Activated naive CD4-positive, alpha-beta T cell treated with anti-CD3 and anti-CD28 coated beads, Interleukin-2, amount 10 ng/mL, durations not matched to agents 7 days and 5 days (primary cell): ENCODE measurements at regions not wholly inside any gene's neighbourhood (a gene's known extent, or its start where the extent isn't known, plus 50 kb on each side); places are given as distances from the start of the nearest gene placed in this dataset.
"Not testable (repeated sequence)": the region's sequence is repeated elsewhere in the genome, so short reads cannot be mapped to it uniquely, and the experiment has no call there.

Source experiments
- CTCF ChIA-PET: fragments of 350-600 bp; sonication (Branson Sonifier 250); formaldehyde crosslinking; loops from one replicate; lab custom pipeline; 2021; ENCODE audit warnings: antibody characterized with exemption; lab: Charles Lee
- DNase-seq: peaks from one replicate; pipeline ENCODE4 v3.0.0-alpha.2; 2020
- H3K27ac Mint-ChIP-seq: one replicate; pipeline ENCODE4 v1.8.0; 2021; ENCODE audit warnings: mild to moderate bottlenecking, moderate library complexity, mixed read lengths
- H3K27me3 Mint-ChIP-seq: one replicate; pipeline ENCODE4 v1.8.0; 2021; ENCODE audit warnings: mild to moderate bottlenecking, mixed read lengths
- H3K36me3 Mint-ChIP-seq: one replicate; pipeline ENCODE4 v1.8.0; 2021; ENCODE audit warnings: mixed read lengths
- H3K4me1 Mint-ChIP-seq: one replicate; pipeline ENCODE4 v1.8.0; 2021; ENCODE audit warnings: mixed read lengths
- H3K4me3 Mint-ChIP-seq: one replicate; pipeline ENCODE4 v1.8.0; 2021; ENCODE audit warnings: mild to moderate bottlenecking, moderate library complexity, mixed read lengths
- H3K9me3 Mint-ChIP-seq: one replicate; pipeline ENCODE4 v1.8.0; 2021; ENCODE audit warnings: mixed read lengths

GRCh38 chr11:103729617-103730016 is 306.8 kb upstream of the DDI1 start:
- Mint-ChIP-seq H3K9me3 (peaks cover 8% of the 10 kb centered on the region), H3K36me3 (no peaks in the 10 kb centered on the region), H3K4me3 (no peak overlapping the region), H3K27me3 (no peaks in the 10 kb centered on the region), H3K27ac (no peak overlapping the region), H3K4me1 (no peaks in the 10 kb centered on the region)
- DNase-seq = no peak
- CTCF ChIA-PET = no interaction called here

- no peak overlapping the region for H3K27ac Mint-ChIP-seq
- CTCF ChIA-PET = no interaction called here
- no peaks in the 10 kb centered on the region for H3K36me3 Mint-ChIP-seq
- no peaks in the 10 kb centered on the region for H3K4me1 Mint-ChIP-seq
- no peak overlapping the region for H3K4me3 Mint-ChIP-seq
- no peak for DNase-seq
- H3K9me3 Mint-ChIP-seq = peaks cover 3% of the 10 kb centered on the region
- H3K27me3 Mint-ChIP-seq = no peaks in the 10 kb centered on the region
These were observed 306.1 kb upstream of the DDI1 start for GRCh38 chr11:103730131-103730940.

- Mint-ChIP-seq H3K36me3 (no peaks in the 10 kb centered on the region), H3K4me1 (no peaks in the 10 kb centered on the region), H3K27ac (no peak overlapping the region), H3K4me3 (no peak overlapping the region), H3K27me3 (no peaks in the 10 kb centered on the region), H3K9me3 (no peaks in the 10 kb centered on the region)
- CTCF ChIA-PET = no interaction called here
- no peak for DNase-seq
These were observed 304.8 kb upstream of the DDI1 start for GRCh38 chr11:103731670-103732069.

GRCh38 chr11:103733889-103734288 is 302.6 kb upstream of the DDI1 start:
- Mint-ChIP-seq H3K4me1 (peaks cover 3% of the 10 kb centered on the region), H3K4me3 (no peak overlapping the region), H3K27me3 (no peaks in the 10 kb centered on the region), H3K36me3 (no peaks in the 10 kb centered on the region), H3K27ac (no peak overlapping the region), H3K9me3 (no peaks in the 10 kb centered on the region)
- CTCF ChIA-PET = no interaction called here
- no peak for DNase-seq

GRCh38 chr11:103735497-103736032 is 300.9 kb upstream of the DDI1 start:
- peaks cover 13% of the 10 kb centered on the region for H3K4me1 Mint-ChIP-seq
- CTCF ChIA-PET = no interaction called here
- no peak overlapping the region for H3K27ac Mint-ChIP-seq
- H3K27me3 Mint-ChIP-seq = no peaks in the 10 kb centered on the region
- DNase-seq = no peak
- H3K36me3 Mint-ChIP-seq = no peaks in the 10 kb centered on the region
- H3K4me3 Mint-ChIP-seq = no peak overlapping the region
- H3K9me3 Mint-ChIP-seq = peaks cover 5% of the 10 kb centered on the region

- Mint-ChIP-seq H3K4me3 (no peak overlapping the region), H3K4me1 (peaks cover 13% of the 10 kb centered on the region), H3K27ac (no peak overlapping the region), H3K36me3 (no peaks in the 10 kb centered on the region), H3K9me3 (peaks cover 5% of the 10 kb centered on the region), H3K27me3 (no peaks in the 10 kb centered on the region)
- CTCF ChIA-PET = no interaction called here
- DNase-seq = no peak
These were observed 300.0 kb upstream of the DDI1 start for GRCh38 chr11:103736315-103737036.

- Mint-ChIP-seq H3K27ac (no peak overlapping the region), H3K4me3 (no peak overlapping the region), H3K4me1 (peaks cover 13% of the 10 kb centered on the region)
These were observed 299.3 kb upstream of the DDI1 start for GRCh38 chr11:103737037-103737622.

GRCh38 chr11:103737747-103738146 is 298.7 kb upstream of the DDI1 start:
- DNase-seq = no peak
- no peaks in the 10 kb centered on the region for H3K27me3 Mint-ChIP-seq
- H3K27ac Mint-ChIP-seq = no peak overlapping the region
- CTCF ChIA-PET = no interaction called here
- H3K4me1 Mint-ChIP-seq = peaks cover 13% of the 10 kb centered on the region
- H3K4me3 Mint-ChIP-seq = no peak overlapping the region
- H3K36me3 Mint-ChIP-seq = no peaks in the 10 kb centered on the region
- peaks cover 5% of the 10 kb centered on the region for H3K9me3 Mint-ChIP-seq

More at GRCh38 chr11:103737037-103737622, 299.3 kb upstream of the DDI1 start:
- Mint-ChIP-seq H3K27me3 (no peaks in the 10 kb centered on the region), H3K36me3 (no peaks in the 10 kb centered on the region), H3K9me3 (peaks cover 5% of the 10 kb centered on the region)
- DNase-seq = no peak
- CTCF ChIA-PET = no interaction called here

- Mint-ChIP-seq H3K27ac (peak overlapping the region; percentile 73), H3K4me1 (peaks cover 13% of the 10 kb centered on the region), H3K4me3 (peak overlapping the region; percentile 21)
- CTCF ChIA-PET, H3K36me3 Mint-ChIP-seq, H3K27me3 Mint-ChIP-seq, H3K9me3 Mint-ChIP-seq: not testable (repeated sequence)
- DNase-seq = peak; percentile 22
These were observed 297.2 kb upstream of the DDI1 start for GRCh38 chr11:103739074-103739796.

- H3K9me3 Mint-ChIP-seq = peaks cover 7% of the 10 kb centered on the region
- CTCF ChIA-PET = no interaction called here
- DNase-seq = no peak
- no peaks in the 10 kb centered on the region for H3K27me3 Mint-ChIP-seq
- no peaks in the 10 kb centered on the region for H3K36me3 Mint-ChIP-seq
- H3K4me3 Mint-ChIP-seq = no peak overlapping the region
- no peak overlapping the region for H3K27ac Mint-ChIP-seq
- peaks cover 4% of the 10 kb centered on the region for H3K4me1 Mint-ChIP-seq
These were observed 291.8 kb upstream of the DDI1 start for GRCh38 chr11:103744496-103745153.

- no peak overlapping the region for H3K27ac Mint-ChIP-seq
- H3K36me3 Mint-ChIP-seq = no peaks in the 10 kb centered on the region
- no peaks in the 10 kb centered on the region for H3K27me3 Mint-ChIP-seq
- CTCF ChIA-PET = no interaction called here
- no peak for DNase-seq
- no peaks in the 10 kb centered on the region for H3K4me1 Mint-ChIP-seq
- H3K9me3 Mint-ChIP-seq = no peaks in the 10 kb centered on the region
- no peak overlapping the region for H3K4me3 Mint-ChIP-seq
These were observed 287.3 kb upstream of the DDI1 start for GRCh38 chr11:103749158-103749557.

- CTCF ChIA-PET = no interaction called here
These were observed 267.6 kb upstream of the DDI1 start for GRCh38 chr11:103768816-103769215.

GRCh38 chr11:103773059-103773458 is 263.4 kb upstream of the DDI1 start:
- Mint-ChIP-seq H3K4me1 (no peaks in the 10 kb centered on the region), H3K9me3 (no peaks in the 10 kb centered on the region), H3K36me3 (no peaks in the 10 kb centered on the region), H3K4me3 (no peak overlapping the region), H3K27ac (no peak overlapping the region), H3K27me3 (no peaks in the 10 kb centered on the region)
- CTCF ChIA-PET = no interaction called here
- DNase-seq = no peak

More at GRCh38 chr11:103768816-103769215, 267.6 kb upstream of the DDI1 start:
- Mint-ChIP-seq H3K4me1 (no peaks in the 10 kb centered on the region), H3K9me3 (no peaks in the 10 kb centered on the region), H3K27me3 (no peaks in the 10 kb centered on the region), H3K4me3 (no peak overlapping the region), H3K27ac (no peak overlapping the region), H3K36me3 (no peaks in the 10 kb centered on the region)
- DNase-seq = no peak
